Hepatocyte (in vitro differentiated cells): ENCODE measurements at regions not wholly inside any gene's neighbourhood (a gene's known extent, or its start where the extent isn't known, plus 50 kb on each side); places are given as distances from the start of the nearest gene placed in this dataset.

Source experiments
- DNase-seq: peaks from one replicate; pipeline ENCODE4 v3.0.0-alpha.2; 2016; ENCODE audit warnings: low spot score
- H2AFZ ChIP-seq: fragments of 200-600 bp; sonication (generic); 2 replicates; pipeline ENCODE4 v1.6.0; 2016; ENCODE audit warnings: antibody characterized with exemption, mild to moderate bottlenecking
- H3K27ac ChIP-seq: fragments of 200-600 bp; sonication (generic); 2 replicates; pipeline ENCODE4 v1.5.1; 2016; ENCODE audit warnings: mild to moderate bottlenecking
- H3K27me3 ChIP-seq: fragments of 200-600 bp; sonication (generic); 2 replicates; pipeline ENCODE4 v1.6.1; 2016
- H3K36me3 ChIP-seq: fragments of 200-600 bp; sonication (generic); replicated peaks from 2 replicates; pipeline ENCODE4 v1.5.1; 2016; ENCODE audit warnings: low read depth; ENCODE audit not compliant: insufficient read depth
- H3K4me1 ChIP-seq: fragments of 200-600 bp; sonication (generic); 2 replicates; pipeline ENCODE4 v1.5.1; 2016; ENCODE audit warnings: mild to moderate bottlenecking, moderate library complexity; ENCODE audit not compliant: insufficient read depth
- H3K4me2 ChIP-seq: fragments of 200-600 bp; sonication (generic); 2 replicates; pipeline ENCODE4 v1.6.0; 2016
- H3K4me3 ChIP-seq: fragments of 200-600 bp; sonication (generic); 2 replicates; pipeline ENCODE4 v1.5.1; 2016; ENCODE audit warnings: mild to moderate bottlenecking
- H3K79me2 ChIP-seq: fragments of 200-600 bp; sonication (generic); 2 replicates; pipeline ENCODE4 v1.6.0; 2017; ENCODE audit warnings: mild to moderate bottlenecking
- H3K9me2 ChIP-seq: fragments of 200-600 bp; sonication (generic); replicated peaks from 2 replicates; pipeline ENCODE4 v1.6.0; 2017; ENCODE audit warnings: mild to moderate bottlenecking; ENCODE audit not compliant: insufficient read depth
- H3K9me3 ChIP-seq: fragments of 200-600 bp; sonication (generic); 2 replicates; pipeline ENCODE4 v1.5.1; 2016; ENCODE audit warnings: low read depth, mild to moderate bottlenecking
- H4K20me1 ChIP-seq: fragments of 200-600 bp; sonication (generic); 2 replicates; pipeline ENCODE4 v1.6.0; 2016; ENCODE audit warnings: mild to moderate bottlenecking; ENCODE audit not compliant: insufficient read depth, poor library complexity, severe bottlenecking
- CTCF ChIP-seq: fragments of 200-600 bp; sonication (generic); IDR thresholded peaks from 2 replicates; pipeline ENCODE4 v1.5.1; 2016; ENCODE audit warnings: antibody characterized with exemption, mild to moderate bottlenecking; ENCODE audit not compliant: poor library complexity
- EZH2 ChIP-seq: fragments of 200-600 bp; sonication (generic); IDR thresholded peaks from 2 replicates; pipeline ENCODE4 v1.6.1; 2016; ENCODE audit warnings: antibody characterized with exemption, mild to moderate bottlenecking, borderline replicate concordance
- EZH2phosphoT487 ChIP-seq: fragments of 200-600 bp; sonication (generic); IDR thresholded peaks from one replicate; pipeline ENCODE4 v1.6.1; 2018; ENCODE audit warnings: antibody characterized with exemption, mild to moderate bottlenecking, low read depth, moderate library complexity; ENCODE audit not compliant: unreplicated experiment, severe bottlenecking
- WGBS: methylation state at CpG from one replicate; pipeline ENCODE4 v1.1.6; 2016; ENCODE audit warnings: low lambda C conversion rate; ENCODE audit errors: missing lambda C conversion rate; 5-methylcytosine and 5-hydroxymethylcytosine counted together

- Histone ChIP-seq H3K27me3 (peaks cover 8% of the 10 kb centered on the region), H3K4me3 (no peak overlapping the region), H3K9me3 (no peaks in the 10 kb centered on the region), H3K36me3 (no peaks in the 10 kb centered on the region), H4K20me1 (no peaks in the 10 kb centered on the region), H3K27ac (no peak overlapping the region), H2AFZ (no peak overlapping the region), H3K9me2 (no peaks in the 10 kb centered on the region), H3K4me1 (no peaks in the 10 kb centered on the region), H3K79me2 (no peaks in the 10 kb centered on the region), H3K4me2 (no peak overlapping the region)
- DNase-seq = no peak
- TF ChIP-seq EZH2phosphoT487 (no peak), CTCF (no peak), EZH2 (no peak)
- WGBS = 70% methylated on average over 3 of the region's 3 CpGs
Measured at GRCh38 chr17:34118564-34118963, 136.5 kb upstream of the CCL2 start.

- Histone ChIP-seq H3K36me3 (no peaks in the 10 kb centered on the region), H3K4me2 (no peak overlapping the region), H3K27ac (no peak overlapping the region), H3K4me3 (no peak overlapping the region), H2AFZ (no peak overlapping the region), H3K27me3 (peaks cover 8% of the 10 kb centered on the region), H3K9me2 (no peaks in the 10 kb centered on the region), H3K9me3 (no peaks in the 10 kb centered on the region), H4K20me1 (no peaks in the 10 kb centered on the region), H3K79me2 (no peaks in the 10 kb centered on the region), H3K4me1 (no peaks in the 10 kb centered on the region)
- no peak for DNase-seq
- TF ChIP-seq EZH2 (no peak), EZH2phosphoT487 (no peak), CTCF (no peak)
- 75% methylated on average over 4 of the region's 4 CpGs for WGBS
Measured at GRCh38 chr17:34121311-34121710, 133.8 kb upstream of the CCL2 start.

GRCh38 chr17:34122515-34122914 is 132.6 kb upstream of the CCL2 start:
- no peak for DNase-seq
- Histone ChIP-seq H3K4me1 (no peaks in the 10 kb centered on the region), H3K79me2 (no peaks in the 10 kb centered on the region), H3K9me2 (no peaks in the 10 kb centered on the region), H2AFZ (no peak overlapping the region), H3K27me3 (peaks cover 8% of the 10 kb centered on the region), H3K27ac (no peak overlapping the region), H3K4me3 (no peak overlapping the region), H3K9me3 (no peaks in the 10 kb centered on the region), H3K4me2 (no peak overlapping the region), H4K20me1 (no peaks in the 10 kb centered on the region), H3K36me3 (no peaks in the 10 kb centered on the region)
- no peak for TF ChIP-seq EZH2phosphoT487
- WGBS = 79% methylated on average over 2 of the region's 2 CpGs

GRCh38 chr17:34125010-34125409 is 130.1 kb upstream of the CCL2 start:
- Histone ChIP-seq H4K20me1 (no peaks in the 10 kb centered on the region), H3K4me2 (no peak overlapping the region), H3K36me3 (no peaks in the 10 kb centered on the region), H3K27ac (no peak overlapping the region), H3K79me2 (no peaks in the 10 kb centered on the region), H3K4me1 (no peaks in the 10 kb centered on the region), H3K9me3 (no peaks in the 10 kb centered on the region), H3K9me2 (no peaks in the 10 kb centered on the region), H2AFZ (no peak overlapping the region), H3K27me3 (peaks cover 10% of the 10 kb centered on the region), H3K4me3 (no peak overlapping the region)
- TF ChIP-seq CTCF (no peak), EZH2 (no peak), EZH2phosphoT487 (no peak)
- no peak for DNase-seq
- whole genome bisulfite sequencing = 89% methylated on average over 6 of the region's 6 CpGs
